ENCODE measurements at regions not wholly inside any gene's neighbourhood (a gene's known extent, or its start where the extent isn't known, plus 50 kb on each side); places are given as distances from the start of the nearest gene placed in this dataset.

DNA sequence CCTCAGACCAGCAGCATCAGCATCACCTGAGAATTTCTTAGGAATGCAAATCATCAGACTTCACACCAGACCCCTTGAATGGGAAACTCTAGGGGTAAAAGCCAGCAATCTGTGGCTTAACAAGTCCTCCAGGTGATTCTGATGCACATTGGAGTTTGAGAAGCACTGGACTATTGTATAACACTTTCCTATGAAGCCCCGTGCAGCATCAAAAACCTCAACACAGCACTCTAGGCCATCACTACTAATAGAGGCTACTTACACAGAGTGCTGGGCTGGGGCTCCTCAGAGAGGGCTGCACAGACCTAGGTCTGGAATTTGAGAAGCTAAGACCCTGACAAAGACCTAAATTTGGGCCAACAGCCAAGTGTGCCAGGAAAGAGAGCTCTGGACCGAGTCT is 95.7 kb upstream of the ARAP3 start:
- DNase-seq: no peak

- DNase-seq: no peak
Observed at GRCh38 chr5:141777130-141777529, 95.1 kb upstream of the ARAP3 start.

DNA sequence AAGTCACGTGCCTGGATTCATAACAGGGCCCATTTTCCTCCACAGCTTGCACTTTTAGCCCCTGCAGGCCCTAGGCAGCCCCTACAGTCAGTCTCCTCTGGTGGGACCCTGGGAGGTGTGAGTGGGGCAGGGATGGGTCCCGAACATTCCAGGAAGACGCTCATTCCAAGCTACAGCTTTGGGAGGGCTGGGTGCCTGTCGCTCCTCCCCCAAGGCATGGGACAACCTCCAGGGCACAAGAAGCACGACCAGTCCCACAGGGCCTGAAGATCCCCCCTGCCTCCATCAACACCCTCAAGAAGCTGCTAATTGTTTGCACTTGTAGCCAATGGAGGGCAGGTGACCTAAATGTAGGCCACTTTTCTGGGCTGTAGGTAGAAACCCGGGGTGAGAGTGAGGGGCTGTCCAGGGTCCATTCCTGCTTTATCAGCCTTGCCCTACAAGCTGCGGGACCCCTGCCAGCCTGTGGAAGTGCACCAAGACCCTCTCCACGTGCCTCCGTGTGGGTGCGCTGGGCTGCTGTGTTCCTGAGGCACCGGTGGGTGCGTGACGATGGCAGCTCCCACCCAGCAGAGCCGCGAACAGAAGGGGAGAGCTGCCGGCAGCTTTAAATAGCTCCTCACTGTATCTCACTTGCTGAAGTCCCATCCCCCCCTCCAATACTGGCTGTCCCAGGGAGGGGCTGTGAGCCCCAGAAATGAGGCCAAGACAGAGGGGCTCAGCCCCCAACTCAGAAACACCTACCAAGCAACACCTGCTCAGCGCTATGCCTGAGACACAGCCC is 91.9 kb upstream of the ARAP3 start:
- no peak for DNase-seq

DNA sequence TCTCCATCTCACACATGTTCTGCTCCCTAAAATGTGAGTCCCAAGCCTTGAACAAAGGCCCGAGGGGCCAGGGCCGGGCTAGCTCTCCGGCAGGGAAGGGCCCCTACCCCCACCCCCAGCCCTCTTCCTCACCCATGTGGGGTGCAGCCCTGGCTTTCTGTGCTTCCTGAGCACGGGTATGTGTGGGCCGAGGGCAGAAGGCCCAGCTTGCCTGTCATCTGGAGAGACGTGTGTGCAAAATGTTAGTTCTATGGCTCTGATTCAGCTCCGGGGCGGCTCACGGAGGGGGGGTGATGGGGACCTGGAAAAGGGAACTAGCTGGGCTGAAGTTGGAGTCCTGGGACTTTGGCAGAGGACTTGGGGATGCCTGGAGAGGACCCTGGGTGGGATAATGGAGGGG is 90.3 kb upstream of the ARAP3 start:
- no peak for DNase-seq

DNA sequence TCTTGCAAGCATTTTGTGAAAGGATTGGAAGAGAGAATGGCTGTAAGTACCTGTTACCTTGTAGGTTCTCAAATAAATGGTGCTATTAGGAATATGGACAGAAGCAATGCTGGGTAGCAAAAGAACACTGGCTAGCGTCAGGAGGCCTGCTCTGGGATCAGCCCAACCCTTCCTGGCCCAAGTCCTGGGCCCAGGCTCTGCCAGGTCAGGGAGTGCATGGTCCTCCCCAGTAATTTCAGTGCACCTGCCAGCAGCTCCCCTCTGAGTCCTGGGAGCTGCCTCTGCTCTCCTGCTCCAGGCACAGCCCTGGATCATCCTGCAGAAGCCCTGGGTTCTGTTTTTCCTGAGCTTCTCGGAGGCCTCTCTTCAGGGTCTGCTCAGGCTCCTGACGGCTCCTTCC is 89.5 kb upstream of the ARAP3 start:
- no peak for DNase-seq

DNA sequence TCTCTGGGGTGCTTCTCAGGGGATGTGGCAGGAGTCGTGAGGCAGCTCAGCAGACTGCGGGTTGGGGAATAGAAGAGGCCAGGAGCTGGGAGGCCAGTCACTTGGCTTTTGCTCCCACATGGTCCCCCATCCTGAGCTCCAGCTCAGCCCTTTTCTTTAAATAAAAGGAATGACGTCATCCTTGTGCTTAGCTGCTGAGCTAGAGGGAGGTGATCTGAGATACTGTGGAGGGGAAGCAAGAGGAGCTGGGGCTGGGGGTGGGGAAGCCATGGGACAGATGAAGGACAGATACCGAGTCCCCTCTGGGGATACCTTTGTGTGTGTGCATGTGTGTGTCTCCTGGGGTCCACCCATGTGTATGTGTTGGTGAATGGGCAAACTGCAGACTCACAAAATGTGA is 89.0 kb upstream of the ARAP3 start:
- DNase-seq: no peak

- DNase-seq: no peak
Observed at GRCh38 chr5:141769671-141770070, 87.6 kb upstream of the ARAP3 start.

DNA sequence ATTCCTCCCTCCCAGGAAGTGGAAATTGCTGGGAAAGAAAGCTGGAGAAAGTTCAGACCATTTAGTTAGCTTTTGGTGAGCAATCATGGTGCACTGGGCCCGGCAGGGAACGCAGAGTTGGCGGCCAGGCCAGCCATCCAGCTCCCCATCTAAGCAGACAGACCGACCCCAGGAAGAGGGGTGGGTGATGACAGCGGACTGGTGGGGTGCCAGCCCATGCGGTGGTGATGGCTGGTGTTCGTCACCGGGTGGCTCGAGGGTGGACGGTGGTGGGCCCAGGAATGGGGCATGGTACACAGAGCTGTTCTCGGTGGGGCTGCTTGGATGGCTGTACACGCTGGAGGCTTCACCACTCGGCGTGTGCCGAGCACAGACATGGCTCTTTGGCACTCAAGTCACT is 85.6 kb upstream of the ARAP3 start:
- DNase-seq: no peak

DNA sequence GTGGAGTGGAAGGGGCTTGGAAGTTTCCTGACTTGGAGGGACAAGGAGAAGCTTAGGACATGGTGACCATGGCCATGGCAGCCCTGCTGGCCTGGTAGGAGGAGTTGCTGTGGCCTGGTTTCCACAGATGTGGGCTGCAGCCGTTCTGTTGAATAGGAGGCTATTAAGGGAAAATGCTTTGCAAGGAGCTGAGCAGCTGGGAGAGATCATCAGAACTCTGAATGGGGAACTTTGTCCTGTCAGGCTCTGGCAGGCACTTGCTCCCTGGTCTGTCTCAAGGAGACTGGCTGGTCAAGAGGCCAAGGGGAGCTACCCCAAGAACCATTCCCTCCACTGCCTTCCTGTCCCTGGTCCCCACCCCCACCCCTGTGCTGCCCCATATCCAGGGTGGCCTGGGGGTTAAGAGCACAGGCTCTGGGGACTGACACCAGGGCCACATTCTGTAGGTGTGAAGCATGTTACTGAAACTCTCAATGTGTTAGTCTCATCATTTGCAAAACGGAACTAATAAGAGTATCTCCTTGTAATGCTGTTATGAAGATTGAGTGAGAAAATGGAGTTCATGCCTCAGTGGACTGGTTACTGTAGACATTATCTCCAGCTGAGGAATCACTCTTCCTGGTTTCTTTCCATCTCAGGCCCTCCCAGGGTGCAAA is 84.0 kb upstream of the ARAP3 start:
- DNase-seq: no peak

DNA sequence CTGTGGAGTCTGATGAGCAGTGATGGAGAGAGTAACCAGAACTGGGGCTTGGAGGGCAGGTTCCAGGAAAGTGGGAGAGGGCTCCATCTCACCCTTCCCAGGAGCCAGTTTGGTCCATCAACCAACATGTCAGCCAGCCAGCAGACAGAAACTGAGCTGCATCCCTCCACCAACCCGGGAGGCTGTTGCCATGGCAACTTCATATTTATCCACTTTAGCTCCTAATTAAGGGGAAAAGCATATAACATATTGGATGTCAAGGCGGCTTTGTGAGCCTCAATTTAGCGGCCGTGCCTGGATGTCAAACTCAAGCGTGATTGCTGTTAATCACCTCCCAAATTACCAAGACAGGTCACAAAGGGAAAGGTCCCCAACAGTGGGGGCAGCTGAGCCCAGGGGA is 81.5 kb upstream of the ARAP3 start:
- no peak for DNase-seq

GRCh38 chr5:141762790-141763368 is 80.8 kb upstream of the ARAP3 start:
- DNase-seq: no peak

- no peak for DNase-seq
Observed at GRCh38 chr5:141762316-141762715, 80.3 kb upstream of the ARAP3 start.

DNA sequence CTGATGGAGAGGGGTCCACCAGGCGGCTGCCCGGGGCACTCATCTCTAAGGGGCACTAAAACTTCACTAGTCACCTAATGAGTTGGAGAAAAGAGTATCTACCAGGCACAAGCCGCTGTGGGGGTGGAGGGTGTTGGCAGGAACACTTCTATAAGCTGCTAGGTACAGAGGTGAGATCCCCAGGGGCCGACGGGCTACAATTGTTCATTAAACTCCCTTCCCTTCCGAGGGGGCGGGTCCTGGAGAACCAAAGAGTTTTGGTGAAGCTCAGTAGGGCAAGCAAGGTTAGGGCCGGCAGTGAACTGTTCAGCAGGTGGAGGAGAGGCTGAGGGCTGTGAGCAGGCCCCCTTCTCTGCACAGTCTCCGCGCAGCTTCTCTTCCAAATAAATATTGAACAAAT is 78.7 kb upstream of the ARAP3 start:
- no peak for DNase-seq

GRCh38 chr5:141760193-141760592 is 78.2 kb upstream of the ARAP3 start:
- DNase-seq: peak in 1 of 2 experiments; percentile 6

DNA sequence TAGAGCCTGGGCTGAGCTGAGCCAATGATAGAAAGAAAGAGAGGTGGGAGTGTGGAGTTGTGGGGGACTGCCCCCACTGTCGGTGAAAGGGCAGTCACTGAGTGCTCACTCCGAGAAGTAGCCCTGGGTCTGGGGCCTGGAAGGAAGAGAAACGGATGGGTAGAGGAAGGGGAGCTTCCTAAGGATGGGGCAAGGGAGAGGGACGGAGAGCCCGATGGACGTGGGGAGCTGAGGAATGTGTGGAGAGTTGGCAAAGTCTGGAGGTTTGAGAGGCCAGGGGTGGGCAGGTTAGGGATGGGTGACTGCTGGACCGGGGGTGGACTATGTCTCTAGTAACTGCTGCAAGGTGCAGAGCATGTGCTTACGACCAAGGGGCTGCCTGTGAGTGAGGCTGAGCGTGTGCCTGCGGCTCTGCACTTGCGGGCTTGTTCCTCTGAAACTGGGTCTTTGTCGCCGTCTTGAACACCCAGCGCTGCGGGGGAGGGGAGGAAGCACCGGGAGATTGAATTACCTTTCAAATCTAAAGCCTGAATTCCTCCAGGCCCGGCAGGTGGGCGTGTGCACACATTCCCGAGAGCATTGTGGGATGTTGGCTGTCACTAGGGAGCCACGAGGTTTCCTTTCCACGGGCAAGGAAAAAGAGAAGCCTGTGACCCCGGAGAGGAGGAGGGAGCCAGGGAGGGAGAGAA is 76.4 kb upstream of the ARAP3 start:
- DNase-seq: peak in 1 of 2 experiments; percentile 45

DNA sequence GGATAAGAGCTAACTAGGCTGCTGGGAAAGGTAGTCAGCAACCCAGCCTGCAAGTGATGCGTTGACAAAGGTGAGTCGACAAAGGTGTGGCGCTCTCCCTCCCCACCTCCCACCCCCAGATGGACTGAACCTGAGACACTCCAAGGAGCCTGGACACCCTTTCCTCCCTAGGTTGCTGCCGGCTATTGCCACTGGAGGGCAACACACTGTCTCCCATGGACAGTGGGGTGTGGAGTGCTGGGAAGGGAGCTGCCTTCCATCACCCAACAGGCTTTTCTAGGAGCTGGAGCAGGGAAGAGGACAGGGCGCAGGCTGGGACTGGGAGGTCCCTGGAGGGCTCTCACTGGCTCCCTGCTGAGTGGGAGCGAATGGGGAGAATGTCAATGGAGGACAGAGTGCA is 75.4 kb upstream of the ARAP3 start:
- DNase-seq: peak in 1 of 2 experiments; percentile 8

- no peak for DNase-seq
Observed at GRCh38 chr5:141756196-141756595, 74.2 kb upstream of the ARAP3 start.

- DNase-seq: no peak
Observed at GRCh38 chr5:141753971-141754713, 72.1 kb upstream of the ARAP3 start.

DNA sequence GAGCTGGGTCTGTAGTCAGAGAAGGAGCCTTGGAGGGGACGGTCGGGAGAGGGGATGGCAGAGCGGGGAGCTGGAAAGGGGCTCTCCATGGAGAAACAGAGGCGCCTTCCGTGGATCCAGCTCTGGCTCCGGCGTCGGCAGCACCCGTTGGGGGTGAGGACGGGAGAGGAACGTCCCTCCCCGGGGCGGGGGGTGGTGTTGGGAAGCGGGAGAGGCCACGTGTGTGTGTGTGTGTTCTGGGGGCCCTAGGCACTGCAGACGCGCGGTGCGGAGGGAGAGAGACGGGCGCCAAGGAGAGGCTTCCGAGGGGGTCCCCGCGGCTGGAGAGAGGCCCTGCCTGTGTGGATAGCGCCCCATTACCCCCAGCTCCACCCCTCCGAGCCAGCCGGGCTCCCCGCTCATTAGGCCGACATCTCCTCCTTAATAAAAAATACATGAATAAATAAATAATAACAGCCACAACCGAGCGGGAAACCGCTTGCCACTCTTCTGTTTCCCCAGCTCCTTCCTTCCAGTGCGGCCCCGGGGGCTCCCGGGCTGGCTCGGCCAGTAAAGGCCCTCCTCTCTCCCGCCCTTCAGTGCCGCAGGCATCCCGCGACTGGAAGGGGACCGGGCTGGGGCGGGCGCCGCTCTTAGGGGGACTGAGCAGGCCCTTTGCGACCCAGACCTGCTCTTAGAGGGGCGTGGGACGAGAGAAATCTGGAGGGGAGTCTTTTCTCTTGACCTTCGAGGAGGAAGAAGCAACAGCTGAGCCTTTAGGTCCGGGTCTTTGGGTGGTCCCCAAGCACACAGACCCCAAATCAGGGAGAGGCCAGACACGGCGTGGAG is 71.3 kb upstream of the ARAP3 start:
- no peak for DNase-seq

DNA sequence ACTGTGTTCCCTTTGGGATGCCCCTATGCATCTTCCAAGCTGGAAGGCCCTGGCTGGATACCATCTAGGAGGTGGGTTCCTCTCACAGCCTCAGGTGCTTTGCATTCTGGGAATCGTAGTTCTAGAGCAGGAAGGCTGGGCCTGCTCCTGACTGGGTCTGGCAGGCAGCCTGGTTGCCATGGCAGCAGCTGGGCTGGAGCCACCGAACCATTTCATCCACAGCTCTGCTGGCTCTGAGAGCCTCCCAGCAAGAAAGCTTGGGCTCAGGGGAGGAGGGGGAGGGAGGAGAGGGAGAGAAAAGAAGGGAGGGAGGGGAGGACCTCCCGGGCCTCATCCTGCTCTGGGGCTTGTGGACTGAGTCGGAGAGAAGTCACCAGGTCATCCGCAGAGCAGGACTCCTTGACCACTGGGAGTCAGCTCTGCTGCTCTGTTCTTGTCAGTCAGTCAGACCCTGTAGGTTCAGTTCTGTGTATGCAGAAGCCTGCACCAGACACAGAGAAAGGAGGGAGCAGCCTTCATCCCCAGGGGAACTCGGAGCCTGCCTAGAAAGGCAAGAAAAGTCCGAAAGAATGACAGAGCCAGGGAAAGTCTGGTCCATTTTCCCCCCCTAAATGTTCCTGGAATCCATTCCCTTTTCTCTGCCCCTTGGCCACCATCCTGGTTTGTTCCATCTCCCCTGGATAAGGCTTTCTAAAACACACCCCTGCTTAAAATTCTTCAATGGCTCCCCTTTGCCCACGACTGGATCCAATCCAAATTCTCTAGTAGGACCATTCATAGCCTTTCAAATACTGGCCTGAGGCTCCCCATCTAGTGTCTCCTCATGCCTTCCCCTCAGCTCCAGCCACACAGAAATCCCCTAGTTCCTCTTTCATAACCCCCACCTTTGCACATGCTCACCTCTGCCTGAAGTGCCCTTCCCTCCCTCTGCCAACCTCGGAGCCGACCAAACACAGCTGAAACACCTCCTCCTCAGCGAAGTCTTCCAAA is 65.4 kb upstream of the ARAP3 start:
- DNase-seq: peak; percentile 88

- DNase-seq: no peak
Observed at GRCh38 chr5:141746395-141746794, 64.4 kb upstream of the ARAP3 start.

All from NCI-H187 (cell line).